Ishikawa (cell line): ENCODE measurements at regions not wholly inside any gene's neighbourhood (a gene's known extent, or its start where the extent isn't known, plus 50 kb on each side); places are given as distances from the start of the nearest gene placed in this dataset.
A peak's percentile ranks its signal among the peaks of the same experiment; 100 is the strongest.

ENCODE experiments used
- CREB1 ChIP-seq: IDR thresholded peaks from 2 replicates; pipeline ENCODE4 v1.6.1; 2012; ENCODE audit warnings: low read depth
- EGR1 ChIP-seq: IDR thresholded peaks from 2 replicates; pipeline ENCODE4 v1.6.1; 2012
- EP300 ChIP-seq: IDR thresholded peaks from 2 replicates; pipeline ENCODE4 v1.6.1; 2012; ENCODE audit warnings: borderline replicate concordance
- FOXM1 ChIP-seq: IDR thresholded peaks from 2 replicates; pipeline ENCODE4 v1.6.1; 2012; ENCODE audit warnings: low read depth, borderline replicate concordance
- MAX ChIP-seq: IDR thresholded peaks from 2 replicates; pipeline ENCODE4 v1.6.1; 2012
- NFIC ChIP-seq: IDR thresholded peaks from 2 replicates; pipeline ENCODE4 v1.6.1; 2012
- RAD21 ChIP-seq: IDR thresholded peaks from 2 replicates; pipeline ENCODE4 v1.6.1; 2012; ENCODE audit warnings: low read depth
- REST ChIP-seq: IDR thresholded peaks from 2 replicates; pipeline ENCODE4 v1.6.1; 2012; ENCODE audit warnings: low read depth, mild to moderate bottlenecking
- TAF1 ChIP-seq: IDR thresholded peaks from 2 replicates; pipeline ENCODE4 v1.6.1; 2012; ENCODE audit warnings: low read depth, mild to moderate bottlenecking
- TCF12 ChIP-seq: IDR thresholded peaks from 2 replicates; pipeline ENCODE4 v1.6.1; 2012; ENCODE audit warnings: low read depth
- TEAD4 ChIP-seq: IDR thresholded peaks from 2 replicates; pipeline ENCODE4 v1.6.1; 2012
- USF1 ChIP-seq: IDR thresholded peaks from 2 replicates; pipeline ENCODE4 v1.6.1; 2012
- YY1 ChIP-seq: IDR thresholded peaks from 2 replicates; pipeline ENCODE4 v1.6.1; 2012; ENCODE audit warnings: low read depth
- ZBTB7A ChIP-seq: IDR thresholded peaks from 2 replicates; pipeline ENCODE4 v1.6.1; 2012; ENCODE audit warnings: low read depth

- no peak for TF ChIP-seq USF1
- TF ChIP-seq RAD21, result peak; percentile 49
Measured at GRCh38 chr3:153970741-153971347, 150.3 kb upstream of the ARHGEF26 start.

- TF ChIP-seq USF1, result no peak
- TF ChIP-seq YY1, result no peak
- no peak for TF ChIP-seq CREB1
- TF ChIP-seq TCF12, result no peak
- no peak for TF ChIP-seq EP300
- no peak for TF ChIP-seq EGR1
- TF ChIP-seq ZBTB7A, result no peak
- no peak for TF ChIP-seq RAD21
- no peak for TF ChIP-seq TEAD4
Measured at GRCh38 chr3:153972862-153973261, 148.3 kb upstream of the ARHGEF26 start.

- TF ChIP-seq YY1 (no peak), TAF1 (no peak), REST (no peak), RAD21 (no peak), ZBTB7A (no peak), EP300 (no peak), NFIC (no peak), FOXM1 (no peak), TCF12 (no peak)
Measured at GRCh38 chr3:153973722-153974265, 147.4 kb upstream of the ARHGEF26 start.

GRCh38 chr3:153974614-153975013, 146.6 kb upstream of the ARHGEF26 start:
- no peak for TF ChIP-seq NFIC
- no peak for TF ChIP-seq TAF1
- no peak for TF ChIP-seq USF1

- TF ChIP-seq RAD21, result no peak
- TF ChIP-seq CREB1, result no peak
- TF ChIP-seq YY1, result no peak
- TF ChIP-seq MAX, result no peak
- TF ChIP-seq REST, result no peak
- no peak for TF ChIP-seq FOXM1
- TF ChIP-seq TCF12, result no peak
- TF ChIP-seq TEAD4, result no peak
- no peak for TF ChIP-seq EP300
- no peak for TF ChIP-seq EGR1
Measured at GRCh38 chr3:153976891-153977554, 144.2 kb upstream of the ARHGEF26 start.

- TF ChIP-seq TCF12 (no peak), TAF1 (no peak), TEAD4 (no peak), YY1 (no peak), CREB1 (no peak), MAX (no peak)
Measured at GRCh38 chr3:153978006-153978405, 143.2 kb upstream of the ARHGEF26 start.
